ENCODE measurements at regions not wholly inside any gene's neighbourhood (a gene's known extent, or its start where the extent isn't known, plus 50 kb on each side); places are given as distances from the start of the nearest gene placed in this dataset.

DNA sequence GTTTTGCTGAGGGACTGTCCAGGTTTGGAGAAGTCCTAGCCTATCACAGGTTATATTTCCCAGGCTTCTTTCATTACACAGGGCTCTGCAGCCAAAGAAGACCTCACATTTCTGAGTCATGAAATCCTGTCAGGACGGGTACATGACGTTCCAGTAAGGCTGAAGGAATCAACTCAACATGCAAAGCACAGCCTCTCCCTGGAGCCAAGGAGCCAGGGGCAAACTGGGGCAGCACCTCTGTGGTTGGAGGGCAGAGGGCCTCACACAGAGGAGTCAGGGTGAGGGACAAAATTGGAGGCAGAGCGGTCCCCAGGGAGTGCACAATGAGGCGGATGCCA lies 116.3 kb upstream of the GDF10 start:
- peaks cover 0 to 6% (median 0%) of the 10 kb centered on the region in 4 donors for H3K4me1 Mint-ChIP-seq
- no peak overlapping the region for H3K27ac Mint-ChIP-seq
- H3K27me3 ChIP-seq (ENCODE audit: insufficient read depth, low read length): no peaks in the 10 kb centered on the region
- intact Hi-C loops (cut with micrococcal nuclease): no loop called here
- H3K9me3 Mint-ChIP-seq: no peaks in the 10 kb centered on the region
- no peak for DNase-seq
- H3K4me3 ChIP-seq (ENCODE audit: low read length in 2 of 2): no peak overlapping the region
- POLR2A ChIA-PET (ENCODE audit: partially characterized antibody): no interaction called here
- no peaks in the 10 kb centered on the region for H3K36me3 ChIP-seq (ENCODE audit: insufficient read depth, low read length)
- no peaks in the 10 kb centered on the region for H3K27me3 Mint-ChIP-seq
- H3K36me3 Mint-ChIP-seq: no peaks in the 10 kb centered on the region
- H3K9me3 ChIP-seq (ENCODE audit: control insufficient read depth in 1 of 2, low read length in 2 of 2): no peaks in the 10 kb centered on the region
- CTCF ChIA-PET (ENCODE audit: partially characterized antibody): no interaction called here
- no peaks in the 10 kb centered on the region for H3K4me1 ChIP-seq (ENCODE audit: insufficient read depth, low read length)
- no peak overlapping the region for H3K4me3 Mint-ChIP-seq
- no peak overlapping the region for H3K27ac ChIP-seq (ENCODE audit: low read depth, low read length)

DNA sequence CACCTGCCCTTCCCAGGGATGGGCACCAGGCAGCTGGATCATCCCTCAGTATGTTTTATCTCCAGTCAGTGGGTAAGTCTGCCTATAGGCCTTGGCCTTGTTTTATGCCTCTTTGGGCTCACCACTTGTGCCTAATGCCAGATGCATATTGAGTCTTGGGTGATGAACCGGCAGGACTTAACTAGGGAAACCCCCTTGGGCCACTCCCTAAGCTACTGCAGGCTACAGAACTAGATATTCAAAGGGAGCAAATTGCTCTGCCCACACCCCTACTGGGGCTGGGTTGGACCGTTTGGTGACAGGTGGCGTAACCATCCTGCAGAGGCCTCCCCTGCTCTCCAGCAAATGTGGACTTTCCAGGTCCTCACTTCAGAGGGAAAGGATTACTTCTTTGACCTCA lies 115.7 kb upstream of the GDF10 start:
- Mint-ChIP-seq H3K36me3 (no peaks in the 10 kb centered on the region), H3K4me3 (no peak overlapping the region), H3K9me3 (no peaks in the 10 kb centered on the region), H3K27ac (no peak overlapping the region), H3K4me1 (peaks cover 0 to 6% (median 0%) of the 10 kb centered on the region in 4 donors), H3K27me3 (no peaks in the 10 kb centered on the region)
- no peaks in the 10 kb centered on the region for H3K4me1 ChIP-seq (ENCODE audit: insufficient read depth, low read length)
- no peaks in the 10 kb centered on the region for H3K36me3 ChIP-seq (ENCODE audit: insufficient read depth, low read length)
- ChIA-PET POLR2A (ENCODE audit: partially characterized antibody) (no interaction called here), CTCF (ENCODE audit: partially characterized antibody) (no interaction called here)
- H3K4me3 ChIP-seq (ENCODE audit: low read length in 2 of 2): no peak overlapping the region
- H3K27me3 ChIP-seq (ENCODE audit: insufficient read depth, low read length): no peaks in the 10 kb centered on the region
- intact Hi-C loops (cut with micrococcal nuclease): no loop called here
- no peaks in the 10 kb centered on the region for H3K9me3 ChIP-seq (ENCODE audit: control insufficient read depth in 1 of 2, low read length in 2 of 2)
- peak in 1 of 5 donors; percentile 19 for DNase-seq
- H3K27ac ChIP-seq (ENCODE audit: low read depth, low read length): no peak overlapping the region

DNA sequence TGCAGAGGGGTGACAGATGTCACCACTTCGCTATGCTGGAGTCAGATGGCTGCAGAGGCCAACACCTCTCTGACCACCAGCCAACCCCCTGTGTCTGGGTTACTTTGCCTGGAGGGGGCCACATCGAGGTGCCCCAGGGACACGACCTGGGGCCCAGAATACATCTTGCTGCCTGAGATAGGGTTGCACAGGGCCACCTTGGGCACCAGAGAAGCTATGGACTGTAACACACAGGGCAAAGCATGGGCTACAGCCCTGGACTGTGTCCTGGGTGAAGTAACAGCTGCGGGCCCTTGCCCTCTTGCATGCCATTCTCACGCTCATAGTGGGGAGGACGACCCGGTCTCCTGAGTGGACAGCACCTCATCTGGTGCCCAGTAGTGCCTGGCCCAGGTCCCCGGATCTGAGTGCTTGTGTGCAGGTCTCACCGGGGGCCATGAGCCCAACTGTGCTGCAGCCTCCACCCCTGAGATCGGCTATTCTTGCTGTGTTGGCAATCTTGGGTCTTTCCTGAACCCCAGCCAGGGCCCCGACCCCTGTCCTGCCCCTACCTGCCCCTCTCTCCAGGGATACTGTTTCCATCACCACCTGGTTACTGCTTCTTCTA lies 115.2 kb upstream of the GDF10 start:
- H3K36me3 Mint-ChIP-seq: no peaks in the 10 kb centered on the region
- CTCF ChIA-PET (ENCODE audit: partially characterized antibody): no interaction called here
- POLR2A ChIA-PET (ENCODE audit: partially characterized antibody): no interaction called here

DNA sequence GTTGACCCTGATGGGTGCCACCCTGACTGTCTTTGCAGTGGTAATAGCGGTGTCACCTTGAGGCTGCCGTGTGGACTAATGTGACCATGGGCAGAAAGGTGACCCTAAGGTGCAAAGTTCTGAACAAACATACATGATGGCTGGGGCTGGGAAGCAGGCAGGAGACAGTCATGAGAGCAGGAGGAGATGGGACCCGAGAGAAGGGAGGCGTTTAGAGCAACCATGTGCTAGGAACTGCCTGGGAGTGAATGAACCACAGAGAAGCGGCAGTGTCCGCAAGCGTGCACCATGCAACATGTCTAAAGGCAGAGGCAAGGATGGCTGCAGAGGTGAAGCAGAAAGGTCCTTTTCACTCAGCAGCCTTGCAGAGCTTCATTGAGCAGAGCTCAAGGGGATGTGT lies 113.1 kb upstream of the GDF10 start:
- H3K4me3 Mint-ChIP-seq: no peak overlapping the region
- ChIA-PET CTCF (ENCODE audit: partially characterized antibody) (no interaction called here), POLR2A (ENCODE audit: partially characterized antibody) (no interaction called here)
- intact Hi-C loops (cut with micrococcal nuclease): no loop called here
- H3K9me3 Mint-ChIP-seq: peaks cover 0 to 3% (median 0%) of the 10 kb centered on the region in 8 donors
- Histone ChIP-seq H3K27me3 (ENCODE audit: insufficient read depth, low read length) (no peaks in the 10 kb centered on the region), H3K36me3 (ENCODE audit: insufficient read depth, low read length) (no peaks in the 10 kb centered on the region), H3K4me1 (ENCODE audit: insufficient read depth, low read length) (no peaks in the 10 kb centered on the region), H3K27ac (ENCODE audit: low read depth, low read length) (no peak overlapping the region), H3K4me3 (ENCODE audit: low read length in 2 of 2) (no peak overlapping the region), H3K9me3 (ENCODE audit: control insufficient read depth in 1 of 2, low read length in 2 of 2) (no peaks in the 10 kb centered on the region)
- no peak overlapping the region for H3K27ac Mint-ChIP-seq
- DNase-seq: no peak
- H3K4me1 Mint-ChIP-seq: peaks cover 0 to 6% (median 0%) of the 10 kb centered on the region in 4 donors
- H3K27me3 Mint-ChIP-seq: no peaks in the 10 kb centered on the region
- H3K36me3 Mint-ChIP-seq: no peaks in the 10 kb centered on the region

More for the DNA sequence above, 115.2 kb upstream of the GDF10 start:
- Mint-ChIP-seq H3K4me1 (peaks cover 0 to 6% (median 0%) of the 10 kb centered on the region in 4 donors), H3K27ac (no peak overlapping the region), H3K4me3 (no peak overlapping the region), H3K9me3 (no peaks in the 10 kb centered on the region), H3K27me3 (no peaks in the 10 kb centered on the region)
- intact Hi-C loops (cut with micrococcal nuclease): no loop called here
- peak in 1 of 5 donors; percentile 26 for DNase-seq
- H3K27me3 ChIP-seq (ENCODE audit: insufficient read depth, low read length): no peaks in the 10 kb centered on the region
- H3K4me1 ChIP-seq (ENCODE audit: insufficient read depth, low read length): no peaks in the 10 kb centered on the region
- no peaks in the 10 kb centered on the region for H3K9me3 ChIP-seq (ENCODE audit: control insufficient read depth in 1 of 2, low read length in 2 of 2)
- H3K27ac ChIP-seq (ENCODE audit: low read depth, low read length): no peak overlapping the region
- no peak overlapping the region for H3K4me3 ChIP-seq (ENCODE audit: low read length in 2 of 2)
- H3K36me3 ChIP-seq (ENCODE audit: insufficient read depth, low read length): no peaks in the 10 kb centered on the region

- no peak for DNase-seq
- H3K27ac Mint-ChIP-seq: no peak overlapping the region
- no peak overlapping the region for H3K4me3 Mint-ChIP-seq
- H3K4me1 ChIP-seq (ENCODE audit: insufficient read depth, low read length): no peaks in the 10 kb centered on the region
- H3K27me3 ChIP-seq (ENCODE audit: insufficient read depth, low read length): no peaks in the 10 kb centered on the region
- peaks cover 0 to 6% (median 0%) of the 10 kb centered on the region in 4 donors for H3K4me1 Mint-ChIP-seq
- no peak overlapping the region for H3K4me3 ChIP-seq (ENCODE audit: low read length in 2 of 2)
- intact Hi-C loops (cut with micrococcal nuclease): no loop called here
- H3K27me3 Mint-ChIP-seq: no peaks in the 10 kb centered on the region
- ChIA-PET CTCF (ENCODE audit: partially characterized antibody) (no interaction called here), POLR2A (ENCODE audit: partially characterized antibody) (no interaction called here)
- H3K9me3 Mint-ChIP-seq: peaks cover 0 to 3% (median 0%) of the 10 kb centered on the region in 8 donors
- H3K36me3 Mint-ChIP-seq: no peaks in the 10 kb centered on the region
- H3K9me3 ChIP-seq (ENCODE audit: control insufficient read depth in 1 of 2, low read length in 2 of 2): no peaks in the 10 kb centered on the region
- no peak overlapping the region for H3K27ac ChIP-seq (ENCODE audit: low read depth, low read length)
- no peaks in the 10 kb centered on the region for H3K36me3 ChIP-seq (ENCODE audit: insufficient read depth, low read length)
Measured at GRCh38 chr10:47187592-47187991, 112.4 kb upstream of the GDF10 start.

- Histone ChIP-seq H3K27me3 (ENCODE audit: insufficient read depth, low read length) (no peaks in the 10 kb centered on the region), H3K27ac (ENCODE audit: low read depth, low read length) (no peak overlapping the region), H3K4me3 (ENCODE audit: low read length in 2 of 2) (no peak overlapping the region), H3K36me3 (ENCODE audit: insufficient read depth, low read length) (no peaks in the 10 kb centered on the region), H3K4me1 (ENCODE audit: insufficient read depth, low read length) (no peaks in the 10 kb centered on the region), H3K9me3 (ENCODE audit: control insufficient read depth in 1 of 2, low read length in 2 of 2) (no peaks in the 10 kb centered on the region)
- no peaks in the 10 kb centered on the region for H3K36me3 Mint-ChIP-seq
- POLR2A ChIA-PET (ENCODE audit: partially characterized antibody): no interaction called here
- H3K9me3 Mint-ChIP-seq: peaks cover 0 to 3% (median 0%) of the 10 kb centered on the region in 8 donors
- CTCF ChIA-PET (ENCODE audit: partially characterized antibody): no interaction called here
- no peak for DNase-seq
- no peak overlapping the region for H3K27ac Mint-ChIP-seq
- H3K4me1 Mint-ChIP-seq: peaks cover 0 to 6% (median 0%) of the 10 kb centered on the region in 4 donors
- intact Hi-C loops (cut with micrococcal nuclease): no loop called here
- no peaks in the 10 kb centered on the region for H3K27me3 Mint-ChIP-seq
- no peak overlapping the region for H3K4me3 Mint-ChIP-seq
Measured at GRCh38 chr10:47188156-47188555, 111.8 kb upstream of the GDF10 start.

GRCh38 chr10:47189802-47190201 lies 110.2 kb upstream of the GDF10 start:
- H3K4me3 Mint-ChIP-seq: no peak overlapping the region
- H3K27me3 ChIP-seq (ENCODE audit: insufficient read depth, low read length): no peaks in the 10 kb centered on the region
- ChIA-PET CTCF (ENCODE audit: partially characterized antibody) (no interaction called here), POLR2A (ENCODE audit: partially characterized antibody) (interaction anchor here (1.0 kb wide), 1 partner anchor 17 kb away, joined by 3 read pairs; no protein-coding TSS in a partner anchor)
- DNase-seq: no peak
- no peaks in the 10 kb centered on the region for H3K27me3 Mint-ChIP-seq
- H3K9me3 ChIP-seq (ENCODE audit: control insufficient read depth in 1 of 2, low read length in 2 of 2): no peaks in the 10 kb centered on the region
- no peak overlapping the region for H3K4me3 ChIP-seq (ENCODE audit: low read length in 2 of 2)
- no peaks in the 10 kb centered on the region for H3K36me3 ChIP-seq (ENCODE audit: insufficient read depth, low read length)
- peaks cover 0 to 10% (median under 1%) of the 10 kb centered on the region in 4 donors for H3K4me1 Mint-ChIP-seq
- H3K4me1 ChIP-seq (ENCODE audit: insufficient read depth, low read length): no peaks in the 10 kb centered on the region
- no peak overlapping the region for H3K27ac ChIP-seq (ENCODE audit: low read depth, low read length)
- peak overlapping the region in 1 of 7 donors; percentile 51 for H3K27ac Mint-ChIP-seq
- intact Hi-C loops (cut with micrococcal nuclease): no loop called here
- H3K9me3 Mint-ChIP-seq: peaks cover 0 to 3% (median 0%) of the 10 kb centered on the region in 8 donors
- no peaks in the 10 kb centered on the region for H3K36me3 Mint-ChIP-seq

Data from CD4-positive, alpha-beta memory T cell (primary cell).